Testis (tissue), 2 donors: ENCODE measurements at regions not wholly inside any gene's neighbourhood (a gene's known extent, or its start where the extent isn't known, plus 50 kb on each side); places are given as distances from the start of the nearest gene placed in this dataset.

Experiments used
- DNase-seq: peaks from one replicate; pipeline ENCODE4 v3.0.0-alpha.2; 2019
- H3K27ac ChIP-seq, 2 donors: fragments of 200-600 bp; sonication (generic); one replicate each; pipeline ENCODE4 v1.5.1; 2019
- H3K27me3 ChIP-seq: fragments of 200-600 bp; sonication (generic); one replicate; pipeline ENCODE4 v1.5.1; 2019
- H3K36me3 ChIP-seq: fragments of 200-600 bp; sonication (generic); one replicate; pipeline ENCODE4 v1.5.1; 2017; ENCODE audit warnings: low read depth; ENCODE audit errors: missing control alignments
- H3K4me1 ChIP-seq: fragments of 200-600 bp; sonication (generic); one replicate; pipeline ENCODE4 v1.5.1; 2019
- H3K4me3 ChIP-seq, 2 donors: fragments of 200-600 bp; sonication (generic); one replicate each; pipeline ENCODE4 v1.5.1; 2017 to 2019
- H3K9me3 ChIP-seq: fragments of 200-600 bp; sonication (generic); one replicate; pipeline ENCODE4 v1.5.1; 2017
- POLR2A ChIP-seq: fragments of 450-650 bp; IDR thresholded peaks from one replicate; pipeline ENCODE4 v1.6.1; 2017; ENCODE audit warnings: antibody characterized with exemption, mild to moderate bottlenecking, moderate library complexity
- WGBS, 2 donors: methylation state at CpG; one replicate each; pipeline ENCODE4 v1.1.5; 2018; 5-methylcytosine and 5-hydroxymethylcytosine counted together
- intact Hi-C: fragments of 100-400 bp; cut with DNase I; formaldehyde crosslinking; loops from one replicate; pipeline ENCODE4 v1.15.1; 2023; ENCODE audit warnings: low total_unique reads
- TF ChIP-seq, protein P1 (sequence below), 3 experiments: fragments of 450-650 bp in 2 of 3; fragments of 200-600 bp in 1 of 3; sonication (generic) in 1 of 3; IDR thresholded peaks; one replicate each; pipeline ENCODE4 v1.5.1; 2016 to 2019; ENCODE audit warnings: antibody characterized with exemption in 3 of 3, mild to moderate bottlenecking in 2 of 3, moderate library complexity in 1 of 3

DNA sequence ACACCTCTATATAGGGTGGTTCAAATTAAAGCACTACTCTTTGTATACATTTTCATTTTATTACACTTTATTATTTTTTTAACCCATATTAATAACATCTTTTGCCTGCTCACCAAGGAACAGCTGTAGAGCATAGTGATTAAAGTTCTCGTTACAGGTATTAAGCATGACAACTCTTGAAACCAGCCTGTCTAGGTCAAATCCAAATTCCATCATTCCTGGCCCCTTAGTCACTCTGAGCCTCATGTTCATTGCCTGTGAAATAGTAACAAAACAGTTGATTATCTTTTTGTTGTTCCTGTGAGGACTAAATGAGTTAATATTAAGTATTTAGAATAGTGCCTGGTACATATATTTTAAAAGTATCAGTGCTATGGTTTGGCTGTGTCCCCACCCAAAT is 334.5 kb downstream of the RAB38 start:
- TF ChIP-seq POLR2A, result no peak
- TF ChIP-seq, protein P1, sequence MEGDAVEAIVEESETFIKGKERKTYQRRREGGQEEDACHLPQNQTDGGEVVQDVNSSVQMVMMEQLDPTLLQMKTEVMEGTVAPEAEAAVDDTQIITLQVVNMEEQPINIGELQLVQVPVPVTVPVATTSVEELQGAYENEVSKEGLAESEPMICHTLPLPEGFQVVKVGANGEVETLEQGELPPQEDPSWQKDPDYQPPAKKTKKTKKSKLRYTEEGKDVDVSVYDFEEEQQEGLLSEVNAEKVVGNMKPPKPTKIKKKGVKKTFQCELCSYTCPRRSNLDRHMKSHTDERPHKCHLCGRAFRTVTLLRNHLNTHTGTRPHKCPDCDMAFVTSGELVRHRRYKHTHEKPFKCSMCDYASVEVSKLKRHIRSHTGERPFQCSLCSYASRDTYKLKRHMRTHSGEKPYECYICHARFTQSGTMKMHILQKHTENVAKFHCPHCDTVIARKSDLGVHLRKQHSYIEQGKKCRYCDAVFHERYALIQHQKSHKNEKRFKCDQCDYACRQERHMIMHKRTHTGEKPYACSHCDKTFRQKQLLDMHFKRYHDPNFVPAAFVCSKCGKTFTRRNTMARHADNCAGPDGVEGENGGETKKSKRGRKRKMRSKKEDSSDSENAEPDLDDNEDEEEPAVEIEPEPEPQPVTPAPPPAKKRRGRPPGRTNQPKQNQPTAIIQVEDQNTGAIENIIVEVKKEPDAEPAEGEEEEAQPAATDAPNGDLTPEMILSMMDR (IDR thresholded peaks at IDR 0.05), result no peak
- H3K4me1 ChIP-seq, result no peaks in the 10 kb centered on the region
- no peaks in the 10 kb centered on the region for H3K27me3 ChIP-seq
- no peaks in the 10 kb centered on the region for H3K9me3 ChIP-seq
- H3K4me3 ChIP-seq, result no peak overlapping the region
- no peaks in the 10 kb centered on the region for H3K36me3 ChIP-seq
- WGBS, 2 donors, result 95 to 98% methylated on average over 1 of the region's 1 CpG
- intact Hi-C loops, result no loop called here
- no peak for DNase-seq
- no peak overlapping the region for H3K27ac ChIP-seq

DNA sequence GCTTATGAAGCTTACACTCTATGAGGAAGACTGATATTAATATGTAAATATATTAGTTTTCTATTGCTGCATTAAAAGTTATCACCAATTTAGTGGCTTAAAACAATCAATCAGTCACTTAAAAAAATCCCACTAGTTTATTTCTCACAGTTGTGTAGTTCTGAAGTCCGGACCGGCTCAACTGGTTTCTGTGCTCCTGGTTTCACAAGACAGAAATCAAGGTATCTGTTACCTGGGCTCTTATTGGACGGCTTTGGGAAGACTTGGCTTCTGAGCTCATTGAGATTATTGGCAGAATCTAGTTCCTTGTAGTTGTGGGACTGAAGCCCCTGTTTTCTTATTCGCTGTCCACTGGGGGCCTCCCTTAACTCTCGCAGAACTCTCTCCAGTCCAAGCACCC is 343.0 kb downstream of the RAB38 start:
- no peaks in the 10 kb centered on the region for H3K36me3 ChIP-seq
- H3K9me3 ChIP-seq, result no peaks in the 10 kb centered on the region
- H3K4me3 ChIP-seq, result no peak overlapping the region
- H3K27me3 ChIP-seq, result no peaks in the 10 kb centered on the region
- intact Hi-C loops, result no loop called here
- no peaks in the 10 kb centered on the region for H3K4me1 ChIP-seq
- peak; percentile 19 for DNase-seq
- WGBS, 2 donors, result 67 to 70% methylated on average over 5 of the region's 5 CpGs
- TF ChIP-seq, protein P1 (IDR thresholded peaks at IDR 0.05), result no peak
- TF ChIP-seq POLR2A, result no peak
- no peak overlapping the region for H3K27ac ChIP-seq

DNA sequence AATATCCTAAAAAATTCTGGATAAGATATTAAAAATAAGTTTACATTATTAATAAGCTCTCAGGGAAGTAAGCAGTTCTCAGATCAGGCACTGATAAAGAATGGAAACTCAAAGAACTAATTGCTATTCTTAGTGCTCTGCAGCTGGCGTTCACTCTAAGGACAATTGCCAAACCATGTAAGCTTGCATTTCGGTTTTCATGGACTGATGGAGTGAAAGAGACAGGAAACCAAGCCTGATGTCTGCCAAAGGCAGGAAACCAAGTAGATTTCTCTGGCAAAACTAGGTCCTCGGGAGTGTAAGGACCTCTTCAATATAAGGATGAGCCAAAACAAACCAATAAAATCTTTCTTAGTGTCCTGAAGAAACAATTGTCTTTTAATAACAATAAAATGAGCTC is 355.2 kb downstream of the RAB38 start:
- H3K36me3 ChIP-seq, result no peaks in the 10 kb centered on the region
- no peak for DNase-seq
- WGBS, 2 donors, result 41 to 48% methylated on average over 3 of the region's 3 CpGs
- no peaks in the 10 kb centered on the region for H3K4me1 ChIP-seq
- no peak for TF ChIP-seq POLR2A
- TF ChIP-seq, protein P1 (IDR thresholded peaks at IDR 0.05), result no peak
- H3K27ac ChIP-seq, result no peak overlapping the region
- H3K4me3 ChIP-seq, result no peak overlapping the region
- H3K9me3 ChIP-seq, result no peaks in the 10 kb centered on the region
- intact Hi-C loops, result no loop called here
- H3K27me3 ChIP-seq, result no peaks in the 10 kb centered on the region

DNA sequence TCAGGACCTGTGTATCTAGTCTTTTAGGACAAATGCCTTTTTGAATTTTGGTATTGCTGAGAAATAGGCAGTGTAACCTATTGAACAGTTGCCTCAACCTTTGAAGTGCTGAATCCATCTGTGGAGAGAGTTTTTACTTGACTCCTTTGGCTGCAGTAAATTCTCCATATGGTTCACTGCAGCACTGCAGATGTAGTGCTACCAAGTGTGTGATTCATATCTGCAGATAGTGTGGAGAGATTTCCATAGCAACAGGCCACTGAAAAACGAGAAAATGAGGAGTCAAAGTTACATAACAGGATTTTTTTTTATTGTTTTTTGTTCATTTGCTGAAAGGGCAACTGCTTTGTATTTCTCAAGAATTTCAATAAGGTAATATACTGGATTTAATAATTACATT is 356.1 kb downstream of the RAB38 start:
- no peaks in the 10 kb centered on the region for H3K27me3 ChIP-seq
- TF ChIP-seq POLR2A, result no peak
- TF ChIP-seq, protein P1 (IDR thresholded peaks at IDR 0.05), result no peak
- H3K4me1 ChIP-seq, result no peaks in the 10 kb centered on the region
- H3K9me3 ChIP-seq, result no peaks in the 10 kb centered on the region
- WGBS, 2 donors, result 35 to 45% methylated on average over 1 of the region's 1 CpG
- H3K36me3 ChIP-seq, result no peaks in the 10 kb centered on the region
- no peak overlapping the region for H3K27ac ChIP-seq
- intact Hi-C loops, result no loop called here
- no peak for DNase-seq
- H3K4me3 ChIP-seq, result no peak overlapping the region

DNA sequence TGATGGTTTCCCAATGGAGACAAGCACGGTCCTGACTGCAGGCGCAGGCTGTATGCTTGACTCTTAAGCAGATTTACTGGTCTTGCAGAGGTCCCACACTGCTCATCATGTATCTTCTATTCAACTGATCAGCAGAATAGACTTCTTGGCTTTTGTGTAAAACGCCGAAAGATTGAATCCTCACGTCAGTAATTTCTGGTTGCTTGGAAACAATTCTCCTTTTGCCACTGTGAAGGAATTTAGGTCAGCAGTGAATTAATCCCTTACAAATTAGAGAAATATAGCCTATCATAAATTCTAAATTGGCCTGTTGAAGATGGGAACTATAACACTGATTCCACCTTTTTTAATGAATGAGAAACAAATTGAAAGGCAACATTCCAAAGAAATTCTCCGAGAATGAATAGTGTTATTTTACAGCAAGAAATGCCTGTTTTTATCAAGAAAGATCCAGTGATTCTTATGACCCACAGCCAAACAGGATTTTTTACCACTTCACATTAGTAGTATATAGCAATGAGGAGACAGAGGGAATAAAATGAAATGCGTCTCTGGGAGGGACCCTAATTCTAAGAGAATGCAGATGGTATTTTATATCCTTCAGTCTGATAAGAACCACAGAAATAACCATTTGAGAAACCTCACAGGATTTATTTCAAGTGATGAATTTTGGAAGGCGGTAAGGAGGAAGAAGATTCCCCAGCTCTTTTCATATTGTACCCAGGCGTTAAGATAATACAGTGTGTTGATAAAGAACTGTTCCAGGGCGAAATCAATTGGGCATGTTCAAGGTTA is 362.5 kb downstream of the RAB38 start:
- H3K36me3 ChIP-seq, result no peaks in the 10 kb centered on the region
- intact Hi-C loops, result no loop called here
- no peaks in the 10 kb centered on the region for H3K27me3 ChIP-seq
- no peak for DNase-seq
- no peaks in the 10 kb centered on the region for H3K9me3 ChIP-seq
- WGBS, 2 donors, result 54 to 59% methylated on average over 10 of the region's 10 CpGs
- H3K27ac ChIP-seq, result no peak overlapping the region
- no peaks in the 10 kb centered on the region for H3K4me1 ChIP-seq
- TF ChIP-seq, protein P1 (IDR thresholded peaks at IDR 0.05), result no peak
- TF ChIP-seq POLR2A, result no peak
- H3K4me3 ChIP-seq, result no peak overlapping the region
